Karpas-422 (cell line): ENCODE measurements at regions not wholly inside any gene's neighbourhood (a gene's known extent, or its start where the extent isn't known, plus 50 kb on each side); places are given as distances from the start of the nearest gene placed in this dataset.
"Not testable (repeated sequence)": the region's sequence is repeated elsewhere in the genome, so short reads cannot be mapped to it uniquely, and the experiment has no call there.

ENCODE experiments used
- DNase-seq: peaks from one replicate; pipeline ENCODE4 v3.0.0-alpha.2; 2015
- H2AFZ ChIP-seq: fragments of 200-600 bp; sonication (generic); 2 replicates; pipeline ENCODE4 v1.6.1; 2014; ENCODE audit warnings: antibody characterized with exemption, low read length, mixed read lengths
- H3K27ac ChIP-seq: fragments of 200-600 bp; sonication (generic); 2 replicates; pipeline ENCODE4 v1.5.1; 2014; ENCODE audit warnings: mild to moderate bottlenecking, low read length, moderate library complexity
- H3K27me3 ChIP-seq: fragments of 200-600 bp; sonication (generic); 2 replicates; pipeline ENCODE4 v1.6.1; 2014; ENCODE audit warnings: low read length, mixed read lengths
- H3K36me3 ChIP-seq: fragments of 200-600 bp; sonication (generic); 2 replicates; pipeline ENCODE4 v1.6.1; 2014; ENCODE audit warnings: low read length, mixed read lengths; ENCODE audit not compliant: insufficient read depth
- H3K4me1 ChIP-seq: fragments of 200-600 bp; sonication (generic); 2 replicates; pipeline ENCODE4 v1.6.1; 2014; ENCODE audit warnings: mild to moderate bottlenecking, low read length, mixed read lengths
- H3K4me2 ChIP-seq: fragments of 200-600 bp; sonication (generic); 2 replicates; pipeline ENCODE4 v1.6.1; 2014; ENCODE audit warnings: low read length, low read depth, mild to moderate bottlenecking; ENCODE audit not compliant: poor library complexity, severe bottlenecking
- H3K4me3 ChIP-seq: fragments of 200-600 bp; sonication (generic); 2 replicates; pipeline ENCODE4 v1.5.1; 2014; ENCODE audit warnings: mild to moderate bottlenecking, antibody characterized with exemption, low read length, mixed read lengths
- H3K79me2 ChIP-seq: fragments of 200-600 bp; sonication (generic); 2 replicates; pipeline ENCODE4 v1.6.1; 2014; ENCODE audit warnings: mild to moderate bottlenecking, low read length, mixed read lengths
- H3K9ac ChIP-seq: fragments of 200-600 bp; sonication (generic); 2 replicates; pipeline ENCODE4 v1.6.0; 2014; ENCODE audit warnings: low read length
- H3K9me2 ChIP-seq: fragments of 200-600 bp; sonication (generic), shearing (Covaris generic); replicated peaks from 2 replicates; pipeline ENCODE4 v1.6.0; 2014; ENCODE audit warnings: mild to moderate bottlenecking, low read length, moderate library complexity; ENCODE audit not compliant: insufficient read depth
- H3K9me3 ChIP-seq: fragments of 300-700, 200-600 bp; sonication (generic); 2 replicates; pipeline ENCODE4 v1.6.1; 2014; ENCODE audit warnings: low read length, mixed read lengths
- H4K20me1 ChIP-seq: fragments of 200-600 bp; sonication (generic); 2 replicates; pipeline ENCODE4 v1.6.1; 2014; ENCODE audit warnings: mild to moderate bottlenecking, antibody characterized with exemption, low read length, low read depth; ENCODE audit not compliant: insufficient read depth

DNA sequence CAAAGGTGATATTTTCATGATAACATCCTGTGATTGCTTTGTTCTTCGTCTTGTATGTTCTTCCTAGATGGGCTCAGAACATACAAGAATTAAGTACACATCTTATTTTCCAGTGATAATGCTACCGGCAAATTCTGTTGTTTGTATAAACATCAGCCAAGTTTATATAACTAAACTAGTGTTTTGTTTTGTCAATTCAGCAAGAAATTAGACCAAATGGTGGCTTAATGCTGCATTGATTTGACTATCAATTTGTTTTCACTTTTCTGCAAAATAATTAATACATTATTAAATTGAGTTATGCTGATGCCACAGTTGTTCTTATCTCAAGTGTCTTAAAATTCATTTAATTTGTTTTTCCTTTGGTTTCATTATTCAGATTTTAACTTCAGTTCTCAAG lies 177.7 kb downstream of the OR4F29 start:
- not testable (repeated sequence) for H3K9ac ChIP-seq, H3K9me3 ChIP-seq, H2AFZ ChIP-seq, H3K4me1 ChIP-seq, H3K36me3 ChIP-seq, DNase-seq, H3K9me2 ChIP-seq, H3K79me2 ChIP-seq, H4K20me1 ChIP-seq, H3K4me2 ChIP-seq, H3K4me3 ChIP-seq, H3K27me3 ChIP-seq, H3K27ac ChIP-seq

- not testable (repeated sequence) for H3K4me3 ChIP-seq, H4K20me1 ChIP-seq, H3K79me2 ChIP-seq, H3K9me3 ChIP-seq, H3K27ac ChIP-seq, H3K36me3 ChIP-seq, H3K9me2 ChIP-seq, H3K4me2 ChIP-seq, H3K9ac ChIP-seq, H2AFZ ChIP-seq, H3K4me1 ChIP-seq, H3K27me3 ChIP-seq
- DNase-seq, result peak; percentile 79
Measured at GRCh38 chr1:267815-268214, 183.7 kb downstream of the OR4F29 start.
